IPS-NIHi11 (cell line): ENCODE measurements at regions not wholly inside any gene's neighbourhood (a gene's known extent, or its start where the extent isn't known, plus 50 kb on each side); places are given as distances from the start of the nearest gene placed in this dataset.
A peak's percentile ranks its signal among the peaks of the same experiment; 100 is the strongest.
"Not testable (repeated sequence)": the region's sequence is repeated elsewhere in the genome, so short reads cannot be mapped to it uniquely, and the experiment has no call there.

Experiments
- DNase-seq: peaks from one replicate; pipeline ENCODE4 v3.0.0; 2012; ENCODE audit warnings: mixed read lengths, low spot score

- no peak for DNase-seq
Observed at GRCh38 chr13:109939180-109939579, 152.8 kb upstream of the IRS2 start.

- DNase-seq: no peak
Observed at GRCh38 chr13:109938255-109938936, 152.0 kb upstream of the IRS2 start.

GRCh38 chr13:109934520-109934919 is 148.1 kb upstream of the IRS2 start:
- DNase-seq: not testable (repeated sequence)

- no peak for DNase-seq
Observed at GRCh38 chr13:109933476-109933875, 147.1 kb upstream of the IRS2 start.

- DNase-seq: no peak
Observed at GRCh38 chr13:109924376-109924775, 138.0 kb upstream of the IRS2 start.

GRCh38 chr13:109922518-109922917 is 136.1 kb upstream of the IRS2 start:
- no peak for DNase-seq

GRCh38 chr13:109919715-109920375 is 133.5 kb upstream of the IRS2 start:
- DNase-seq: no peak

GRCh38 chr13:109918179-109918711 is 131.9 kb upstream of the IRS2 start:
- DNase-seq: no peak

- DNase-seq: no peak
Observed at GRCh38 chr13:109917422-109917821, 131.0 kb upstream of the IRS2 start.

- no peak for DNase-seq
Observed at GRCh38 chr13:109913936-109914510, 127.6 kb upstream of the IRS2 start.

- DNase-seq: no peak
Observed at GRCh38 chr13:109913186-109913585, 126.8 kb upstream of the IRS2 start.

GRCh38 chr13:109910194-109910593 is 123.8 kb upstream of the IRS2 start:
- no peak for DNase-seq

- DNase-seq: no peak
Observed at GRCh38 chr13:109906976-109907375, 120.6 kb upstream of the IRS2 start.

GRCh38 chr13:109904218-109904617 is 117.8 kb upstream of the IRS2 start:
- DNase-seq: peak; percentile 11

- DNase-seq: no peak
Observed at GRCh38 chr13:109900741-109901140, 114.4 kb upstream of the IRS2 start.

GRCh38 chr13:109900320-109900719 is 113.9 kb upstream of the IRS2 start:
- DNase-seq: no peak

- DNase-seq: no peak
Observed at GRCh38 chr13:109899748-109900147, 113.4 kb upstream of the IRS2 start.

GRCh38 chr13:109899316-109899715 is 112.9 kb upstream of the IRS2 start:
- no peak for DNase-seq

GRCh38 chr13:109897988-109898624 is 111.7 kb upstream of the IRS2 start:
- no peak for DNase-seq

- DNase-seq: no peak
Observed at GRCh38 chr13:109892101-109892500, 105.7 kb upstream of the IRS2 start.

GRCh38 chr13:109885235-109885634 is 98.9 kb upstream of the IRS2 start:
- no peak for DNase-seq

GRCh38 chr13:109884462-109884861 is 98.1 kb upstream of the IRS2 start:
- DNase-seq: no peak
